K562 (cell line): ENCODE measurements at regions not wholly inside any gene's neighbourhood (a gene's known extent, or its start where the extent isn't known, plus 50 kb on each side); places are given as distances from the start of the nearest gene placed in this dataset.

Experiments
- BRCA1 ChIP-seq, 2 experiments: fragments of 450-650 bp in 1 of 2; sonication (generic) in 1 of 2; formaldehyde crosslinking in 1 of 2; IDR thresholded peaks; 2 replicates each; pipeline versions ENCODE4 v1.5.0 to v1.6.1; 2017 to 2020; ENCODE audit warnings: mild to moderate bottlenecking in 1 of 2, missing genetic modification reagents in 1 of 2
- CEBPB ChIP-seq: fragments of 450-650 bp; IDR thresholded peaks from 2 replicates; pipeline ENCODE4 v1.6.1; 2016; ENCODE audit warnings: missing genetic modification characterization, missing compliant biosample characterization
- CSDE1 ChIP-seq, 2 experiments: fragments of 450-650 bp; IDR thresholded peaks; 2 replicates each; pipeline ENCODE4 v1.6.1; 2016; ENCODE audit warnings: mild to moderate bottlenecking in 1 of 2
- MTF1 ChIP-seq: fragments of 250-450 bp; sonication (Bioruptor Pico); IDR thresholded peaks from 2 replicates; pipeline ENCODE4 v1.9.0; 2021; ENCODE audit warnings: moderate library complexity, mild to moderate bottlenecking, inconsistent platforms, borderline replicate concordance
- RBM34 ChIP-seq: fragments of 200-400 bp; formaldehyde crosslinking; IDR thresholded peaks from 2 replicates; pipeline ENCODE4 v1.6.1; 2018; ENCODE audit warnings: low read length, borderline replicate concordance; ENCODE audit not compliant: insufficient read depth
- ZNF232 ChIP-seq: sonication (generic); formaldehyde crosslinking; IDR thresholded peaks from 2 replicates; pipeline ENCODE4 v1.8.0; 2022; ENCODE audit warnings: mild to moderate bottlenecking, missing genetic modification reagents
- ZNF384 ChIP-seq: IDR thresholded peaks from 2 replicates; pipeline ENCODE4 v1.6.1; 2012; ENCODE audit warnings: low read depth, low read length, improper control_type of control experiment
- TF ChIP-seq, protein P1 (sequence below), 2 experiments: fragments of 450-650 bp in 1 of 2; IDR thresholded peaks; 2 replicates each; pipeline ENCODE4 v1.6.1; 2011 to 2017; ENCODE audit warnings: low read depth in 2 of 2, antibody characterized with exemption in 1 of 2, borderline replicate concordance in 1 of 2, low read length in 1 of 2, mild to moderate bottlenecking in 1 of 2, mixed read lengths in 1 of 2; ENCODE audit not compliant: control insufficient read depth in 1 of 2

DNA sequence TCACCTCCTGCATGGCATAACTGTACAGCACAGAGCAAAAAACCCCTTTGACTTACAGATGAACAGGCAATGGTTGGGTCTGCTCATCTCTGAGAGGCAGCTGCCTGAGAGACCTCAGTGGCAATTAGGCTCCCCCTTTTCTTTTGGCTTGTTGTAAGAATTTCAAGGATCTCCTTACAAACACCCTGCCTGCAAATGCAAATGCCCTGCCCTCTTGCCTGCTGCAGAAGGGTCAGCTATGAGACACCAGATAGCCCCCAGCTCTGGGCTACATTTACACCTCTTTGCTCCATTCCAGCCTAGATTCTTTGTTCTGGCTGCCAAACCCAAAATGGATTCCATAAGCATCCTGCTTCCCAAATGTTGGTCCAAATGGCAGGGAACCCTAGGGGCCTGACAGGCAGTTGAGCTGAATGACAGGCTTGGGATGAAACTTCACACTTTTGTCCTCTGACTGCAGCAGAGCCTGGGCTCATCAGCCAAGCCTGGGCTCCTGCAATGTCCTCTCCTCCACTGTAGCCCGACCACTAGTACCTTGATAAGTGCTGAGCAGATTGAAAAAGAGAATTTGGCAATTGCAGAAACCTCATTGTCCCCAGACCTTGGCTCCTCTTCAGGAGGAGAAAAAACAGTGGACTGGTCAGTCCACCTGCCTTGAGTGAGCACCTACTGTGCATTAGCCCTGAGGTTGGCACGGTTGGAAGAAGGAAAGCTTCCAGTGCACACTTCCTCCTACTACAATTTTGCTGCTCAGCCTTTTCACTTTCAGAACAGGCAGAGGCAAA, 678.3 kb downstream of the BCL11A start:
- no peak for TF ChIP-seq RBM34
- no peak for TF ChIP-seq ZNF232 (CRISPR knock-in tag)
- TF ChIP-seq CSDE1 (IDR thresholded peaks at IDR 0.05): no peak
- TF ChIP-seq, protein P1, sequence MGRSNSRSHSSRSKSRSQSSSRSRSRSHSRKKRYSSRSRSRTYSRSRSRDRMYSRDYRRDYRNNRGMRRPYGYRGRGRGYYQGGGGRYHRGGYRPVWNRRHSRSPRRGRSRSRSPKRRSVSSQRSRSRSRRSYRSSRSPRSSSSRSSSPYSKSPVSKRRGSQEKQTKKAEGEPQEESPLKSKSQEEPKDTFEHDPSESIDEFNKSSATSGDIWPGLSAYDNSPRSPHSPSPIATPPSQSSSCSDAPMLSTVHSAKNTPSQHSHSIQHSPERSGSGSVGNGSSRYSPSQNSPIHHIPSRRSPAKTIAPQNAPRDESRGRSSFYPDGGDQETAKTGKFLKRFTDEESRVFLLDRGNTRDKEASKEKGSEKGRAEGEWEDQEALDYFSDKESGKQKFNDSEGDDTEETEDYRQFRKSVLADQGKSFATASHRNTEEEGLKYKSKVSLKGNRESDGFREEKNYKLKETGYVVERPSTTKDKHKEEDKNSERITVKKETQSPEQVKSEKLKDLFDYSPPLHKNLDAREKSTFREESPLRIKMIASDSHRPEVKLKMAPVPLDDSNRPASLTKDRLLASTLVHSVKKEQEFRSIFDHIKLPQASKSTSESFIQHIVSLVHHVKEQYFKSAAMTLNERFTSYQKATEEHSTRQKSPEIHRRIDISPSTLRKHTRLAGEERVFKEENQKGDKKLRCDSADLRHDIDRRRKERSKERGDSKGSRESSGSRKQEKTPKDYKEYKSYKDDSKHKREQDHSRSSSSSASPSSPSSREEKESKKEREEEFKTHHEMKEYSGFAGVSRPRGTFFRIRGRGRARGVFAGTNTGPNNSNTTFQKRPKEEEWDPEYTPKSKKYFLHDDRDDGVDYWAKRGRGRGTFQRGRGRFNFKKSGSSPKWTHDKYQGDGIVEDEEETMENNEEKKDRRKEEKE (IDR thresholded peaks at IDR 0.05; ENCODE audit: borderline replicate concordance in 1 of 2, control insufficient read depth in 1 of 2, low read depth in 2 of 2, low read length in 1 of 2): no peak
- TF ChIP-seq CEBPB (tag): no peak
- TF ChIP-seq ZNF384: no peak
- TF ChIP-seq BRCA1 (IDR thresholded peaks at IDR 0.05): no peak
- no peak for TF ChIP-seq BRCA1 (CRISPR knock-in tag; IDR thresholded peaks at IDR 0.05)
- TF ChIP-seq MTF1: no peak
